ENCODE measurements at regions not wholly inside any gene's neighbourhood (a gene's known extent, or its start where the extent isn't known, plus 50 kb on each side); places are given as distances from the start of the nearest gene placed in this dataset.
A peak's percentile ranks its signal among the peaks of the same experiment; 100 is the strongest.

DNA sequence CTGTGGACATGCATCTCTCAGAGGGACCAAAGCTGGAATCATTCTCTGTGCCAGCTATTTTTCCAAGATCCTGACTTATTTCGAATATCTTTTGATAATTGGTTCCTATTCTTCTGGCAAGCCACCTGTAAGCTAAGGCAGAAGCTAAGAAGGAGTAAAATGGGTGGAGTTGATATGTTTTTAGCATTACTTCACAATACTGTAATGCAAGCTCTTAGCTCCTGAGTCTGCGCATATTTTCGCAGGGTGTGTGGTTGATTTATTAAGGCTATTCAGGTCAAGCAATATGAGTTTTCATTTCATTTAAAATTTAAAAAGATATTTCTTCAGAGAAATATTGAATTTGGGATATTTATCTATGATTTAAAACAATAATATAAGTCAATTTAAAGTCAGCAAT, 158.5 kb upstream of the ADAMTS16 start:
- no peak for DNase-seq

DNA sequence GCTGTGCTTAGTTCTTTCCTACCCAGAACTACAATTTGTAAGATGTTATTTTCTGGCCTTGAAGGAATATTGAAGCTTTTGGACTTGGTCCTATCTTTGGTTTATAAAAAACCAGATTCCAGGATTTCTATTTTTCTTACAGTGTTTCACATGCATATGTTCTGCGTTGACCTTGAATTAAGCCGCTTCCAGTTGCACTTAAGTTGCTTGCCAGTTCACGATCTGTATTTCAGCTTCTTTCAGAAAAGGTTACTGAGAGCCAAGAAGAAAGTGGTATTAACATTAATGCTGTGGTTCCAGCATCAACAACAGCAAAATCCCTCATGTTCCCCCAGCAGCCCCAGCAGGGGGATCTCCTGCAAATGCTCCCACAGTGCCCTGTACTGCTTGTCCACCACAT, 156.4 kb upstream of the ADAMTS16 start:
- no peak for DNase-seq

DNA sequence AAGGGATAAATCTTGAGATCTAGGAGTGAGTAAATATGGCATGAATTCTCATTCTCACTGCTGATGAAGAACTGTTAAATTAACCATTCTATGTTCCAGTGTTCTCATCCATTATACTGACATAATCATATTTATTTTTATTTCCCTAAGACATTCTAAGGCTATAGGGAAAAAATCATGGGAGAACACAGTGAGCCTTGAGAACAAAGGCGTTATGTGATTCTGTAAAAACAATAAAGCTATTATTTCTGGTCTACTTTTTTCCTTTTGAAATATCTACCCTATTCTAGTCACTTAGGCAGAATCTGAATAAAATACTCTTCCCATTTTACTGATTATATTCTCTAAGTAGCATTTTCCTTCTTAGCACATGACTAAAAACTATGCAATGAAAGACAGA, 155.7 kb upstream of the ADAMTS16 start:
- DNase-seq: no peak

DNA sequence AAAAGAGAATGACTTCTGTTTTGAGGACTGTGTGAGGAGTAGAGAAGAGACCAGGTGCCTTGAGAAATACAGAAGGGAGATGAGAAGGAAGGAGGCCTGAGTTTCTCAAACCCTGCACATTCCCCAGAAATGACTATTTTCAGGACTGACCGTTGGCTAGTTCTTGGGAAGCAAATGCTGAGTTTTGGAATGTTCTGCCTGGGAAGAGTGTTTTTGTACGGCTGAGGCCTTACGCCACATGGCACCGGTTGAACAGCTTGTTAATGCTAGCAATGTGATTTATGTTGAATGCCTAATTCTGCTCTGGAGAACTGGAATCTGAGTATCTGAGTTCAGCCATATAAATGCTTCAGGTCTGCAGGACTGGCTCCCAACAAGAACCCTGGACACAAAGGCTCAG, 152.7 kb upstream of the ADAMTS16 start:
- no peak for DNase-seq

DNA sequence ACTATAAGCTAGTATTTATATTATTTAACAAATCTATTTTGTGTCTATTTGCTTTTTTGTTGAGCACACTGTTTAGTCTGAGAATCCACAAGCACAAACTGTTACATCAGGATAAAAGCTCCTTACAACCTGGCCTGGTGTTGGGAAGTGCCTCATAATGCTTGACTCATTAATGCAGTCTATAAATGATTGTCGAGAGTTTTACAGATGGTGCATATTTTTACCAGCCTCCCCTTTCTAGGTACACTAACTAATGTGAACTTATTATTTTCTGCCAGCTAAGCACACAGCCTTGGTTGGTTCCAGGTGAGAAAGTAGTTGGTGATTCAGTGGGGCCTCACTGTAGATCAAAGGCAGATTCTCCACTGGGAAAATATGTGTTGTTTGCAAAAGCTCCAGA, 151.0 kb upstream of the ADAMTS16 start:
- no peak for DNase-seq

DNA sequence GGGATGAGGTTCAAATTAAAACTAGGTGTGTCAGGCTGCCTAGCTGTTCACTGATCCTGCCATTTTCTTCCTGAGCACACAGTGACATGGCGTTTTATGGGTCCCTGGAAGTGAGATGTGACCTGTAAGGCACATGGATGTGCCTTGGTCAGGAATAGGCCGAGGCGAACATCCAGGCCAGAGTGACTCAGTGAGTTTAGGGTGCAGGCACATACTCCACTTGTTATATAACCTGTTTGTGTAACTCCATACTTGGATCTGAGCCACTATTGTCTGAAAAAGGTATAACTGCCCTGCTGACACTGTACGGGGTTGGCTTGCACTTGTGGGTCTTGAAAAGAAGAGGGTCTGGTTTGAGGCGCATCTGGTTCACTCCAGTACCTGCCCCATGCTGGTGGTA, 150.1 kb upstream of the ADAMTS16 start:
- DNase-seq: no peak

DNA sequence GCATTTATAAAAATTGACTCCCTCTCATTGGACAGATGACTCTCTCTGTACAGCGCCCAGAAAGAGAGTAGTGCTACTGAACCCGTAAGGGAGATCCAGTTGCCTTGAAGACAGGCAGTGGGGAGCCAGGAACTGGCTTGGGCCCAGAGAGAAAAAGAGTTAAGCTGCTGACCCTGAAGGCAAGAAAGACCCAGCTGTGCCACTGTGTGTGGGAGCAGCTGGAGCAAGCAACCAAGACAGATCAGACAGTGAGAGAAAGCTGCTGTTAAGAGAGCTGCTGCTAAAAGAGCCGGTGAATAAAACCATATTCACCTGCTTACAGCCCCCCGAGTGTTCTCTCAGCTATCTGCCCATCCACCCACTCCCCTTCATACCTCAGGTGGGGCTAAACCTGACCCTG, 149.7 kb upstream of the ADAMTS16 start:
- no peak for DNase-seq

DNA sequence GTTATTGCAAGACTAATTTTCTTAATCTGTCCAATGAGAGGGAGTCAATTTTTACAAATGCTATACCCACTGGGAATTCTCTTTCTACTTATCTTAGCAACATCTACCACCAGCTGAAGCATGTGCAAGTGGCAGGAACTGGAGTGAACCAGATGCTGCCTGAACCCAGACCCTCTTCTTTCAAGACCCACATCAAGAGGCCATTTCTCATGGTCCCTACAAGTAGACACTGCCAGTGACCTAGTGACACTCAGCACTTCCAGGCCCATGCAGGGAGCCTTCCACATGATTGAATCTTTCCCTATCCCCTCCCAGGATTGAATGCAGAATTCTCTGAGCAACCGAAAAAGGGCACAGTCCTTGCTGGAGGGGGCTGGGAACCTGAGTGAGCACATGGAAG, 148.2 kb upstream of the ADAMTS16 start:
- DNase-seq: no peak

DNA sequence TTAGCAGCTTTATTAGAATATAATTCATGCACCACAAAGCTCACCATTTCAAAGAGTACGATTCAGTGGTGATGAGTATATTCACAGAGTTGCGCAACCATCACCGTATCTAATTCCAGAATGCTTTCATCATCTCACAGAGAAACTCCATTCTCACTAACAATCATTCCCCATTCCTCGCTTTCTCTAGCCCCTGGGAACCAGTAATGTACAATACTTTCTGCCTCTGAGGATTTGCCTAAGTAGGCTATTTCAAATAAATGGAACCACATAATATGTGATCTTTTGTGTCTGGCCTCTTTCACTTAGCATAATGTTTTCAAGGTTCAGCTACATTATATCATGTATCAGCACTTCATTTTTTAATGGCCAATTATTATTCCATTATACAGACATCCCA, 145.1 kb upstream of the ADAMTS16 start:
- no peak for DNase-seq

DNA sequence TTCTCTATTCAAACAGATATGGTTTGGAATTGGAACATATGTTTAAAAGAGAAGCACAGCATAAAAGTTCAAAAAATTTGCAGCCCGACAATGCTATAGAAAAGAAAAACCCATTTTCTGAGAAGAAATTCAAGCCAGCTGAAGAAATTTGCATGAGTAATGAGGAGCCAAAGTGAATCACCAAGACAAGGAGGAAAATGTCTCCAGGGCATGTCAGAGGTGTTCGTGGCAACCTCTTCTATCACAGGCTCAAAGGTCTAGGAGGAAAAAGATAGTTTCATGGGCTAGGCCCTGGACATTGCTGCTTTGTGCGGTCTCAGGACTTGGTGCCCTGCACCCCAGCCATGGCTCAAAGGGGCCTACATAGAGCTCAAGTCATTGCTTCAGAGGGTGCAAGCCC, 134.8 kb upstream of the ADAMTS16 start:
- DNase-seq: no peak

DNA sequence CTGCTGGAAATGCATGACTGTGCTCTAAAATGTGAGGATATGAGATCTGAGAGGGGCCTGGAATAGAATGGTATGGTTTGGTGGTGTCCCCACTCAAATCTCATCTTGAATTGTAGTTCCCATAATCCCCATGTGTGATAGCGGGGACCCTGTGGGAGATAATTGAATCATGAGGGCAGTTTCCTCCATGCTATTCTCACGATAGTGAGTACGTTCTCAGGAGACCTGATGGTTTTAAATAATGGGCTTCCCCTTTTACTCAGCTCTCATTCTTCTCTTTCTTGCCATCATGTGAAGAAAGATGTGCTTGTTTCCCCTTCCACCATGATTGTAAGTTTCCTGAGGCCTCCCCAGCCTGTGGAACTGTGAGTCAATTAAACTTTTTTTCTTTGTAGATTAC, 133.6 kb upstream of the ADAMTS16 start:
- no peak for DNase-seq

DNA sequence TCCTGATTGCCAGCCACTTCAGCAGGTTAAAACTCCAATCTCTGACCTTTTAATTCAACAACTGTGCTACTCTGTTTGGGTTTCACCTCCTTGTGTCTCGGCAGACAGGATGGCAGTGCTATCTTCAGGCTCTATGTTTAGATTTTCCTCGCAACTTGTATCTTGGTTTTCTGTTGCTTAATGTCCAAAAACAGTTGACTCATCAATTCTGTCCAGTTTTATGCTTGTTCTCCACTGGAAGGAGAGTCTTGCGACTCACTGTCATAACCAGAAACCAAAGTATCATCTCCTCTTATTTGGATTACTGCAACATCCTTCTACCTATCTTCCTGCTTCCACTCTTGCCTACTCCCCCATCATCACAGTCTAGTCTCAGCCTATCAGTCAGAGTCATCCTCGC, 130.9 kb upstream of the ADAMTS16 start:
- DNase-seq: no peak

DNA sequence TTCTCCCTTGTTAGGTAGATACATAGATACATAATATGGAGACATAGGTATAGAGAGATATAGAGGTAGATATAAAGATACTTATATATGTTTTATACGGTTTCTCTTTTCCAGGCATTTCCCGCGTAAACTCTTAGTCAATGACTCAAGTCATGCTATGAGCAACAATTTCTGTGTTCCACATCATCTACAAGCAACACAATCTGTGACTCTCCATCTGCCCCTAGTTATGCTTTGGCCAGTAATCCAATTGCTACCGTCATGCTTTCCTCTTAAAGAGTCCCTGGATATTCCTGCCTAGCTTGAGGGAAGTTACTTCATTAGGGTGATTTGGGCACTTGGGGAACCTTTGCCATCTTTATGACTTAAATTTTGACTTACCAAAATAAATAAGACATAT, 129.0 kb upstream of the ADAMTS16 start:
- no peak for DNase-seq

DNA sequence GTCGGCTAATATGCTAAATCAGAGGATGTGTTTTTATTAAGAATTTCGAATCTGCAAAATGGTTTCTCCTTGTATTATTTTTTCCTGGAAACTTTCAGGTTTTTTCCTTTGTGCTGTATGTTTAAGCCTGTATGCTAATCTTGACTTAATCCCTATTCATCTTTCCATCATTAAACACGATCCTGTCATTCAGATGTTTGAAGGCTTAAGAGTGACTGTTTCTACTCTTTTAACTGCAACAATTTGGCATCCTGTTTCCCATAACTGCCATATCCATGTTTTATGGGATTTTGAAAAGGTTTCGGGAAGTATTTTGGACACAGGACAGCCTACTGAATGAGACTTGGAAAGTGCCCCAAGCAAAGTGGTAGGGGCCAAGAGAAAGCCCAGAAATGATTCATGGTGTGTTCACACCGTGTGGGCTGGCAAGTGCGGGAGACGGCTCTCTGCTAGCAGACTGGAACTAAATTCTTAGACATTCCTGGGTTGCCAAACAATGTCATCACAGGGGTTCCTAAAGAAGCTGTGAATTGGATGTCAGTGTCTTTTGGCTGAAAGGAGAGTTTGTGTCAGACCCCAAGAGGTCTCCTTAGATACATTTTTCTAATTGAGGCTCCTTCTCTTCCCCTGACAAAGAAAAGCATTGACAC, 125.4 kb upstream of the ADAMTS16 start:
- DNase-seq: no peak

DNA sequence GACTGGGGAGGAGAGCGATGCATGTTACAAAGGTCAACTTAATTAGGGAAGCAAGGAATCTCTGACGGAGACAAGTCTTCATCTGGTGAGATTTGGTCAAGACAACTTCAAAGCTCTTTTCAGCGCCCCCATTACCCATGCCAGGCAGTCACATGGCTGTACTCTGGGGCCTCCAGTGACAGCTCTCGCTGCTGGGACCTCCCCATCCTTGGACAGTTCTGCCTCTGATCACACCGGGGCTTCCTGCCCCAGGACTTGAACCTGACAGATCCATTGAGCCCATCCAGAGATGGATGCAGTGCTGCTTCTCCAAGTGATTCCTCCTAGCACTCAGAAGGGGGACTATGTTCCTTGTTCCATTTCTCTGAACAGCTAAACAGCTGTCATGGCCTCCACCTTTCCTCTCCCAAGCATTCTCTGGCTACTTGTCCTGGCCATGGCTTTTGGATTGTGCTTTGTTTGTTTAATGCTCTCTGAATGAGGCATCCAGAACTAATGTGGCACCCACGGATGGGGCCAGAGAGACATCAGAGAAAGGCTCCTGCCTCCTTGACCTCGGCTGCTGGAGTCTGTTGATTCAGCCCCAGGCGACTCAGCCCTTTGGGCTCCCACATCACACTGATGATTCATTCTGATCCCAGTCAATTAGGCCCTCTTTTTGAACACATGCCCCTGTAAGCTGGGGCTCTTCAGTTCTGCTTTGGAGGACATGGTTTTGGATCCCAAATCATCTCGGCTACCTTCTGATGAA, 122.1 kb upstream of the ADAMTS16 start:
- DNase-seq: no peak

DNA sequence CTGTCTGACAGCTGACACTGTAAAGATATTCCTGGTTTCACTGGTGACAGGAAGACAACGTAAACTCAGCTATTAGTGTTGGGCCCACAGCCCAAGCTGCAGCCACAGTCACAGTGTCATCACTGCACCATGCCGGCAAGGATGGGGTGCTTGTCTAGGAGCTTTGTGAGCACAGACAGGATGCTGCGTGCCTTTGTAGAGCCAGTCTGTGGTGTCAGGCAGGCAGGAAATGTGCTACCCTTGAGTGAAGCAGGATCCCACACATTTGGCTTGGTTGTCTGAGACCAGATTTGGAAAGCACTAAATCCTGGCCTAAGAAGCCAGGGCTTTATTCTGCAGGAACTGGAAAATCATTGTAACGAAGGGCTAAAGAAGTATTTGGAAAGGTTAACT, 121.6 kb upstream of the ADAMTS16 start:
- no peak for DNase-seq

DNA sequence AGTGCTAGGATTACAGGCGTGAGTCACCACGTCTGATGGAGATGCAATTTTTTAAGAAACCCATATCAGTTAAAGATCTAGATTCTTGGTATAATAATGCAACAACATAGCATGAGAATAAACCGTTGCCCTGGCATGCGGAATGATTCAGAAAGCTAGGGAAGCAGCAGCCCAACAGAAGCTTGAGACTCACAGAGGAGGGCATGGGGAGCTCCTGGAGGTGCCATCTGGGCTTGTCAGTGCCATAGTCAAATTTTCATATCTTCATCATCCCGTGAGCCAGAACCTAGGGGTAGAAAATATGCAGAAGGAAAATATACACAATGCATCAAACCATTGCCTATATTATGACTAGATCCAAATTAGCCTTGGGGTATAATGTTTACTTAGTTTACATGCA, 118.7 kb upstream of the ADAMTS16 start:
- no peak for DNase-seq

DNA sequence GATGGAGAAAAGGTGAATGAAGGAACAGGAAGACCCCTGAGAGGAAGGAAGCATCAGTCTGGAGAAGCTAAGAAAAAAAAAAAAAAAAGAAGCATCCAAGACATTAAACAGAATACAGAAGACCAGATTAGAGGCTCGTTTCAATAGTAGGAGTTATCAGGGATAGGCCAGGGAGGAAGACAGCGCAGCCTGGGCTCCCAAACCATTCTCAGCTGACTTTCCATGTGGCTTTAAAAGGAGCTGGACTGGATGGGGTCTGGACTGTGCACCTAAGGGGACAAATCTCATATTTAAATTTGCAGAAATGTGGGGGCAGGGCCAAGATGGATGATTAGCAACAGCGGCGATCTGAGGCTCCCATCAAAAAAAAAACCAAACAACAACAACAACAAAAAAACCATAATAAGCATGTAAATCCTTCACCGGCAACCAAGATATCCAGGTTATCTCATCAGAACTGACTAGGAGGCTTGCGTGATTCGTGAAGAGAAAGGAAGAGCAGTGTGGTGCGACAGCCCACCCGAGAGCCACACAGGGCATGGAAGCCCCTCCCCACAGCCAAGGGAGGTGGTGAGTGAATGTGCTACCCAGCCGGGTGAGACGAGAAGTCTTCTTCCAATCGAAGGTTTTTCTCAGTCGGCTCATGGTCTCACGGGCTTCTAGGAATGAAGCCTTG, 114.9 kb upstream of the ADAMTS16 start:
- no peak for DNase-seq

DNA sequence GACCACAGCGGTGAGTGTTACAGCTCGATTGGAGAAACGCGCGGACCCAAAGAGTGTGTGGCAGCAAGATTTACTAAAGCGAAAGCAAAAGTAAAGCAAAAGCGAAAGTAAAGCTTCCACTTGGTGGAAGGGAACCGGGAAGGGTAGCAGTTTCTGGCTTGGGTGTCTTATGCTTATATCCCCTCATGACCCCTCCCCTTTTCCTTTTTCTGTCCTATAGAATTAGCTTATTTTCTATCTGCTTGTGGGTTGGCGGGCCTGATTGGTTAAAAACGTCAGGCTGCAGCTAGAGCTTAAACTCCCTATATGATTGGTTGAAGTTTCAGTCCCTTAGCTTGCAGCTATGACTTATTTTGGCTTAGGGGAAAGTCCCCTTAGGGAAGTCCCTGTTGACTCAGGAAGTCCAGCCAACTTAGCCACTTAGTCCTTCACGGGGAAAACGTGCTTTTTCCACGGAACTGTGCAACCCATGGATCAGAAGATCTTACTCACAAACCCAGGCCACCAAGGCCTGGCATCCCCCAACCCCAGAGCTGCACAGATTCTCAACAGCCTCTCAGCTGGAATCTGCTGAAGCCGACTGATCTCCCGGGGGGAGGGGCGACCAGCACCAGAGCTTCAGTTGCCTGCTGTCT, 114.2 kb upstream of the ADAMTS16 start:
- peak; percentile 73 for DNase-seq

DNA sequence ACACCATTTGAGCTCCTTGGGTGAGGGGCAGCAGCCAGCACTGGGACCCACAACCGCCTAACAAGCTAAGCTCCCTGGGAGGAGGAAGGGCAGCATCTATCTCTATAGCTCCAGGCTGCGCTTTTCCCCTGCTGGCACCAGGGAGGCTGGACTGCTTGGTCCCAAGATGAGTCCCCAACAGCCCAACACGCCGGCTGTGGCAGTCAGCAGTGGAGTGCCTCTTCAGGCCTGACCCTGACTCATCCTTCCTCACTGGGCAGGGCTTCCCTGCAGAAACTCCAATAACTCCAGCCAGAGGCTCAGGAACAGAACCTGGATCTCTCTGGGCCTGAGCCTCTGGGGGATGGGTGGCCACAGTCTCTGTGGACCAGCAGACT, 113.7 kb upstream of the ADAMTS16 start:
- DNase-seq: no peak

DNA sequence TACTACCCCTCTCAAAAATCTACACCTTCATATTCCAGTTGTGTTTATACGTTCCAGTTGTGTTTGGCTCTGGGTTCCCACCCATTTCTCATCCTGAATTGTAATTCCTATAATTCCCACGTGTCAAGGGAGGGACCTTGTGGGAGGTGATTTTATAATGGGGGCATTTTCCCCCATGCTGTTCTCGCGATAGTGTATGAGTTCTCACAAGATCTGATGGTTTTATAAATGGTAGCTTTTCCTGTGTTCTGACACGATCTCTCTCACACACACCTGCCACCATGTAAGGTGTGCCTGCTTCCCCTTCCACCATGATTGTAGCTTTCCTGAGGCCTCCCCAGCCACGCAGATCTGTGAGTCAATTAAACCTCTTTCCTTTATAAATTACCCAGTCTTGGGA, 108.5 kb upstream of the ADAMTS16 start:
- DNase-seq: no peak

DNA sequence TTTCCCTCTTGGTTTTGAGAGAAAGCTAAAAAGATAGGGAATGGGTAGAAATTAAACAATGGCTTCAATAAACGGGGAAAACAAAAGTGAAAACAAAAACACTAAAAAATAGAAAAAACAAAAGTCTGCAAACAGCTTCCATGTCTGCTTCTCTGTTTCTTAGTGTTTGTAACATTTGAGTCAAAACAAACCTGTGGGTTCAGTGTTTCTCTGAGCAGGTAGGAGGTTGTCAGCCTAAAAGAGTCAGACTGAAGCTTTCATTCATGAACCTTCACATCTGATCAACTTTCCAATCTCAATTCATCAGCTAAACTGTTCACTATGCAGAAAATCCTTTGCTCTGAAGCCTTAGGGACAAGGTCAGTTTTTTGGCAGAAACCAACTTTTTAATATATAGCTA, 102.5 kb upstream of the ADAMTS16 start:
- DNase-seq: no peak

DNA sequence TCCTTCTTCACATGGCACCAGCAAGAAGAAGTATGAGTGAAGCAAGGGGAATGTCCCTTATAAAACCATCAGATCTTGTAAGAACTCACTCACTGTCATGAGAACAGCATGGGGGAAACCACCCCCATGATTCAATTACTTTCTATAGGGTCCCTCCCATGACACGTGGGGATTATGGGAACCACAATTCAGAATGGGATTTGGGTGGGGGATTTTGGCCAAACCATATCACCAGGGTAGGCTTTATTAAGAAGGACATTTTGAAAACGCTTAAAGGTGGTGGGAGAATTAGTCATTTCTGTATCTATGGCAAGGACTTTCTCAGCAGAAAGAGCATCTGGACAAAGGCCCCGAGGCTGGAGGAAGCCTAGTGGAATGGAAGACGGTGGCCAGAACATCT, 100.2 kb upstream of the ADAMTS16 start:
- DNase-seq: no peak

DNA sequence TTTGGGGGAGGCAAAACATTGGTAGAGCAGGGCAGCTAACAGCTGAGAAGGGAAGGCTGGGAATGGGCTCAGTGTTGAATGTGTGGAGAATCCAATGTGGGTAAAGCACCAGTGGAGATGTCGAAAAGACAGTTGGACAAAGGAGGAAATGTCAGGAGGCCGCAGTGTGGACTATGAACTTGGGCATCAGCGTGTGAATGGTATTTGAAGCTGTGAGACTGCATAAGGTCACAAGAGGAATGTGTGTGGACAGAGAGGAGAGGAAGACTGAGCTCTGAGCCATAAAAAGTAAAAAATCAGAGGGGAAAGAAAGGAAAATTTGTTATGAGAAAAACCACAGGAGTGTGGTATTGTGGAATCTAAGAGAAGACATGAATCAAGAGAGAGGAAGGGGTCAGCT, 99.4 kb upstream of the ADAMTS16 start:
- no peak for DNase-seq
